A549 (cell line): ENCODE measurements at regions not wholly inside any gene's neighbourhood (a gene's known extent, or its start where the extent isn't known, plus 50 kb on each side); places are given as distances from the start of the nearest gene placed in this dataset.

Experiments used
- ATAC-seq, 2 experiments: fragments of 200-7000 bp in 1 of 2; fragments of >200 bp in 1 of 2; cut with Nextera tagmentation in 1 of 2; cut with Tn5 transposase in 1 of 2; 3 replicates each; pipeline versions ENCODE4 v1.8.0 to v1.9.1; 2018 to 2020; ENCODE audit warnings: mild to moderate bottlenecking in 1 of 2, moderate library complexity in 1 of 2
- CTCF ChIA-PET: fragments of 300-600 bp; sonication (Branson Sonifier 250); formaldehyde crosslinking; extraction: SDS; loops from one replicate; lab custom pipeline; 2021; ENCODE audit warnings: antibody characterized with exemption, inconsistent platforms; lab: Yijun Ruan, JAX
- POLR2A ChIA-PET: fragments of 350-600 bp; formaldehyde crosslinking; extraction: SDS; loops from one replicate; lab custom pipeline; 2021; ENCODE audit warnings: antibody characterized with exemption, inconsistent platforms; lab: Yijun Ruan, JAX
- DNase-seq, 2 experiments: peaks; one replicate each; pipeline versions ENCODE4 v3.0.0 to v3.0.0-alpha.2; 2011 to 2016; ENCODE audit warnings: low read depth in 1 of 2, low spot score in 1 of 2
- FAIRE-seq: peaks from 2 replicates; lab custom pipeline; 2011; peaks lifted over from hg19 to GRCh38; lab: Jason Lieb, UNC
- H3K27ac ChIP-seq, 2 experiments: fragments of >200 bp; sonication (Bioruptor Twin); formaldehyde crosslinking; 3 replicates each; pipeline ENCODE4 v1.5.1; 2016 to 2017
- H3K4me1 ChIP-seq: fragments of >200 bp; sonication (Bioruptor Twin); formaldehyde crosslinking; 3 replicates; pipeline ENCODE4 v1.6.1; 2016
- H3K4me2 ChIP-seq: fragments of >200 bp; sonication (Bioruptor Twin); formaldehyde crosslinking; 3 replicates; pipeline ENCODE4 v1.6.1; 2016
- H3K4me3 ChIP-seq: fragments of >200 bp; sonication (Bioruptor Twin); formaldehyde crosslinking; 3 replicates; pipeline ENCODE4 v1.5.1; 2016
- H3K9me3 ChIP-seq: fragments of >200 bp; sonication (Bioruptor Twin); formaldehyde crosslinking; 3 replicates; pipeline ENCODE4 v1.6.1; 2016
- CBX2 ChIP-seq: fragments of 200-600 bp; sonication (generic); IDR thresholded peaks from 2 replicates; pipeline ENCODE4 v1.6.1; 2016; ENCODE audit warnings: low read depth, mild to moderate bottlenecking, borderline replicate concordance
- CBX8 ChIP-seq: fragments of 200-600 bp; sonication (generic); IDR thresholded peaks from 2 replicates; pipeline ENCODE4 v1.6.1; 2016
- CEBPB ChIP-seq, 2 experiments: fragments of >200 bp in 1 of 2; sonication (Bioruptor Twin) in 1 of 2; formaldehyde crosslinking in 1 of 2; IDR thresholded peaks; 2 replicates each; pipeline ENCODE4 v1.6.1; 2012 to 2016
- GATA3 ChIP-seq: IDR thresholded peaks from 2 replicates; pipeline ENCODE4 v1.6.1; 2012; ENCODE audit warnings: borderline replicate concordance
- HDAC2 ChIP-seq: fragments of 200-600 bp; sonication (generic); IDR thresholded peaks from 2 replicates; pipeline ENCODE4 v1.6.1; 2016
- HOXB13 ChIP-seq: fragments of 250-450 bp; sonication (Bioruptor Pico); IDR thresholded peaks from 2 replicates; pipeline ENCODE4 v1.5.0; 2020; ENCODE audit warnings: low read depth, mild to moderate bottlenecking, moderate library complexity
- MAFK ChIP-seq: fragments of 450-650 bp; IDR thresholded peaks from 2 replicates; pipeline ENCODE4 v1.6.1; 2014; ENCODE audit not compliant: partially characterized antibody
- PHF8 ChIP-seq: fragments of 200-600 bp; sonication (generic); IDR thresholded peaks from 2 replicates; pipeline ENCODE4 v1.6.1; 2016; ENCODE audit warnings: low read depth, mild to moderate bottlenecking, antibody characterized with exemption, moderate library complexity, borderline replicate concordance
- RNF2 ChIP-seq: fragments of 200-600 bp; sonication (generic); IDR thresholded peaks from 2 replicates; pipeline ENCODE4 v1.6.1; 2016; ENCODE audit warnings: low read depth, mild to moderate bottlenecking, antibody characterized with exemption, moderate library complexity, borderline replicate concordance
- SREBF2 ChIP-seq: fragments of 450-650 bp; IDR thresholded peaks from 2 replicates; pipeline ENCODE4 v1.6.1; 2014; ENCODE audit warnings: mild to moderate bottlenecking, moderate library complexity
- WGBS: methylation state at CpG from one replicate; pipeline ENCODE4 v1.1.6; 2017; ENCODE audit errors: missing lambda C conversion rate; 5-methylcytosine and 5-hydroxymethylcytosine counted together

GRCh38 chr2:190117305-190117704 is 54.8 kb upstream of the MSTN start:
- Histone ChIP-seq H3K4me3 (no peak overlapping the region), H3K27ac (no peak overlapping the region), H3K9me3 (no peaks in the 10 kb centered on the region), H3K4me1 (no peaks in the 10 kb centered on the region), H3K4me2 (no peak overlapping the region)
- CTCF ChIA-PET, result interaction anchor here (1.2 kb wide), 1 partner anchor 63 kb away, joined by 3 read pairs; a partner anchor contains a TSS
- TF ChIP-seq HDAC2, result no peak
- TF ChIP-seq PHF8, result no peak
- TF ChIP-seq CEBPB (IDR thresholded peaks at IDR 0.05), result peak in 1 of 2 experiments; percentile 61; a peak in 1 of 4 replicates
- no peak for TF ChIP-seq RNF2
- POLR2A ChIA-PET, result no interaction called here
- ATAC-seq (no peak), FAIRE-seq (no peak), DNase-seq (no peak)
- 87% methylated on average over 1 of the region's 1 CpG for WGBS

GRCh38 chr2:190113000-190113399 is 50.5 kb upstream of the MSTN start:
- CTCF ChIA-PET, result interaction anchor here (0.5 to 1.6 kb wide), 2 partner anchors 92 to 350 kb away, joined by 3 read pairs; no protein-coding TSS in a partner anchor
- POLR2A ChIA-PET, result no interaction called here
- no peak overlapping the region for H3K27ac ChIP-seq
- ATAC-seq (no peak), DNase-seq (no peak), FAIRE-seq (no peak)
- H3K4me1 ChIP-seq, result no peaks in the 10 kb centered on the region
- 44% methylated on average over 2 of the region's 2 CpGs for WGBS
- H3K9me3 ChIP-seq, result no peaks in the 10 kb centered on the region
- no peak for TF ChIP-seq CBX2
- no peak for TF ChIP-seq GATA3
- TF ChIP-seq CBX8, result no peak
- peak; percentile 52 for TF ChIP-seq MAFK
- no peak for TF ChIP-seq HOXB13 (CRISPR knock-in tag)
- no peak for TF ChIP-seq SREBF2
- no peak overlapping the region for H3K4me2 ChIP-seq
- no peak overlapping the region for H3K4me3 ChIP-seq
